ENCODE measurements at regions not wholly inside any gene's neighbourhood (a gene's known extent, or its start where the extent isn't known, plus 50 kb on each side); places are given as distances from the start of the nearest gene placed in this dataset.

GRCh38 chr6:50276771-50277261, 227.1 kb upstream of the DEFB112 start:
- no peak for TF ChIP-seq CTCF (IDR thresholded peaks at IDR 0.05)
- no peak for TF ChIP-seq POLR2A (IDR thresholded peaks at IDR 0.05)
